Neural cell (in vitro differentiated cells): ENCODE measurements at regions not wholly inside any gene's neighbourhood (a gene's known extent, or its start where the extent isn't known, plus 50 kb on each side); places are given as distances from the start of the nearest gene placed in this dataset.

ENCODE experiments used
- H2AFZ ChIP-seq: fragments of 200-600, 300-800 bp; sonication (generic), shearing (Covaris generic); 2 replicates; pipeline ENCODE4 v1.6.0; 2014; ENCODE audit warnings: low read depth, mild to moderate bottlenecking, antibody characterized with exemption, low read length, moderate library complexity
- H3F3A ChIP-seq: fragments of 200-600 bp; shearing (Covaris generic); 2 replicates; pipeline ENCODE4 v1.6.1; 2016; ENCODE audit warnings: mild to moderate bottlenecking, moderate library complexity, mixed read lengths, antibody characterized with exemption, low read length; ENCODE audit not compliant: insufficient read depth, poor library complexity, severe bottlenecking
- H3K27ac ChIP-seq: fragments of 200-600, 300-800 bp; sonication (generic), shearing (Covaris generic); 2 replicates; pipeline ENCODE4 v1.5.1; 2014; ENCODE audit warnings: mild to moderate bottlenecking, low read length, moderate library complexity
- H3K27me3 ChIP-seq: fragments of 300-800, 200-600 bp; sonication (generic), shearing (Covaris generic); 2 replicates; pipeline ENCODE4 v1.6.0; 2014; ENCODE audit warnings: mild to moderate bottlenecking, low read depth, low read length, moderate library complexity; ENCODE audit not compliant: insufficient read depth
- H3K36me3 ChIP-seq: fragments of 300-800, 200-600 bp; sonication (generic), shearing (Covaris generic); 2 replicates; pipeline ENCODE4 v1.5.1; 2014; ENCODE audit warnings: mild to moderate bottlenecking, antibody characterized with exemption, low read length, moderate library complexity; ENCODE audit not compliant: insufficient read depth
- H3K4me2 ChIP-seq: fragments of 300-800, 200-600 bp; sonication (generic), shearing (Covaris generic); 2 replicates; pipeline ENCODE4 v1.6.0; 2014; ENCODE audit warnings: mild to moderate bottlenecking, low read length
- H3K4me3 ChIP-seq: fragments of 300-800, 200-600 bp; sonication (generic), shearing (Covaris generic); 2 replicates; pipeline ENCODE4 v1.5.1; 2014; ENCODE audit warnings: mild to moderate bottlenecking, low read length, moderate library complexity
- H3K79me2 ChIP-seq: fragments of 200-600 bp; shearing (Covaris generic); replicated peaks from 2 replicates; pipeline ENCODE4 v1.6.0; 2014; ENCODE audit warnings: mild to moderate bottlenecking, low read length, moderate library complexity; ENCODE audit not compliant: insufficient read depth
- H3K9ac ChIP-seq: fragments of 300-800, 200-600 bp; sonication (generic), shearing (Covaris generic); 2 replicates; pipeline ENCODE4 v1.6.1; 2016; ENCODE audit warnings: mild to moderate bottlenecking, low read length, mixed read lengths
- H3K9me2 ChIP-seq: fragments of 200-600 bp; shearing (Covaris generic); 2 replicates; pipeline ENCODE4 v1.6.1; 2016; ENCODE audit warnings: mild to moderate bottlenecking, low read length, mixed read lengths; ENCODE audit not compliant: insufficient read depth
- H3K9me3 ChIP-seq: fragments of 200-600, 300-800 bp; sonication (generic), shearing (Covaris generic); 2 replicates; pipeline ENCODE4 v1.6.1; 2016; ENCODE audit warnings: mild to moderate bottlenecking, mixed run types, low read length, moderate library complexity, mixed read lengths
- H4K20me1 ChIP-seq: fragments of 200-600 bp; shearing (Covaris generic); 2 replicates; pipeline ENCODE4 v1.6.1; 2016; ENCODE audit warnings: mild to moderate bottlenecking, mixed run types; ENCODE audit not compliant: insufficient read depth
- CTCF ChIP-seq: fragments of 450-650 bp; IDR thresholded peaks from 2 replicates; pipeline ENCODE4 v1.5.1; 2014; ENCODE audit warnings: antibody characterized with exemption, mild to moderate bottlenecking, moderate library complexity; ENCODE audit not compliant: poor library complexity, severe bottlenecking
- EP300 ChIP-seq: fragments of 450-650 bp; conservative IDR thresholded peaks from 2 replicates; pipeline ENCODE4 v1.6.1; 2014; ENCODE audit warnings: antibody characterized with exemption, mild to moderate bottlenecking, moderate library complexity; ENCODE audit not compliant: poor library complexity, severe bottlenecking
- EZH2 ChIP-seq: fragments of 200-600, 300-800 bp; shearing (Covaris generic), sonication (generic); IDR thresholded peaks from 2 replicates; pipeline ENCODE4 v1.6.1; 2014; ENCODE audit warnings: antibody characterized with exemption, low read length, borderline replicate concordance, mild to moderate bottlenecking; ENCODE audit not compliant: insufficient read depth, poor library complexity, severe bottlenecking
- MXI1 ChIP-seq: fragments of 450-650 bp; conservative IDR thresholded peaks from 2 replicates; pipeline ENCODE4 v1.6.1; 2014; ENCODE audit warnings: antibody characterized with exemption, mild to moderate bottlenecking; ENCODE audit not compliant: poor library complexity, severe bottlenecking
- POLR2AphosphoS5 ChIP-seq: IDR thresholded peaks from 2 replicates; pipeline ENCODE4 v1.6.1; 2012
- RAD21 ChIP-seq: fragments of 450-650 bp; conservative IDR thresholded peaks from 2 replicates; pipeline ENCODE4 v1.6.1; 2014; ENCODE audit warnings: antibody characterized with exemption, mild to moderate bottlenecking, moderate library complexity
- REST ChIP-seq: IDR thresholded peaks from 2 replicates; pipeline ENCODE4 v1.6.1; 2012; ENCODE audit warnings: borderline replicate concordance
- SMC3 ChIP-seq: fragments of 450-650 bp; conservative IDR thresholded peaks from 2 replicates; pipeline ENCODE4 v1.6.1; 2014; ENCODE audit warnings: antibody characterized with exemption, mild to moderate bottlenecking, moderate library complexity; ENCODE audit not compliant: poor library complexity
- TAF1 ChIP-seq: IDR thresholded peaks from 2 replicates; pipeline ENCODE4 v1.6.1; 2012; ENCODE audit warnings: low read depth

GRCh38 chr13:44268980-44269379 lies 104.6 kb upstream of the SERP2 start (continued):
- TF ChIP-seq RAD21: no peak
- no peak for TF ChIP-seq POLR2AphosphoS5

- H3K36me3 ChIP-seq: no peaks in the 10 kb centered on the region
- no peaks in the 10 kb centered on the region for H3K9me2 ChIP-seq
- H3K4me3 ChIP-seq: no peak overlapping the region
- no peaks in the 10 kb centered on the region for H3F3A ChIP-seq
- H3K9me3 ChIP-seq: no peaks in the 10 kb centered on the region
- H3K9ac ChIP-seq: no peak overlapping the region
- H4K20me1 ChIP-seq: no peaks in the 10 kb centered on the region
- TF ChIP-seq TAF1 (no peak), EP300 (no peak), REST (no peak), RAD21 (no peak), EZH2 (no peak), CTCF (no peak), MXI1 (no peak), SMC3 (no peak), POLR2AphosphoS5 (no peak)
- H3K27ac ChIP-seq: no peak overlapping the region
- no peak overlapping the region for H2AFZ ChIP-seq
- no peak overlapping the region for H3K4me2 ChIP-seq
- H3K79me2 ChIP-seq: no peaks in the 10 kb centered on the region
- no peaks in the 10 kb centered on the region for H3K27me3 ChIP-seq
These were observed 103.5 kb upstream of the SERP2 start for GRCh38 chr13:44270150-44270549.

- Histone ChIP-seq H3K9me3 (no peaks in the 10 kb centered on the region), H2AFZ (no peak overlapping the region), H3K36me3 (no peaks in the 10 kb centered on the region), H3F3A (no peaks in the 10 kb centered on the region), H3K27ac (no peak overlapping the region), H3K9me2 (no peaks in the 10 kb centered on the region), H3K4me2 (no peak overlapping the region), H3K79me2 (no peaks in the 10 kb centered on the region), H3K27me3 (no peaks in the 10 kb centered on the region), H3K9ac (no peak overlapping the region), H3K4me3 (no peak overlapping the region), H4K20me1 (no peaks in the 10 kb centered on the region)
- TF ChIP-seq REST (no peak), EZH2 (no peak), EP300 (no peak), CTCF (no peak)
These were observed 102.6 kb upstream of the SERP2 start for GRCh38 chr13:44271031-44271455.
